Caco-2 (cell line): ENCODE measurements at regions not wholly inside any gene's neighbourhood (a gene's known extent, or its start where the extent isn't known, plus 50 kb on each side); places are given as distances from the start of the nearest gene placed in this dataset.
A peak's percentile ranks its signal among the peaks of the same experiment; 100 is the strongest.

Source experiments
- BruUV-seq: library from RNA; stranded (reverse); fragments of 400-500 nt; replicated peaks from 2 replicates; lab custom pipeline; 2021; lab: Mats Ljungman, UMichigan
- CTCF ChIA-PET: fragments of 300-600 bp; sonication (Branson Sonifier 250); formaldehyde crosslinking; loops from one replicate; lab custom pipeline; 2022; ENCODE audit warnings: antibody characterized with exemption; lab: Charles Lee
- POLR2A ChIA-PET: fragments of 300-600 bp; sonication (Branson Sonifier 250); formaldehyde crosslinking; loops from one replicate; lab custom pipeline; 2022; ENCODE audit warnings: antibody characterized with exemption; lab: Charles Lee
- DNase-seq, 2 experiments: peaks; one replicate each; pipeline versions ENCODE4 v3.0.0 to v3.0.0-alpha.2; 2020 to 2022
- H3K27me3 ChIP-seq: replicated peaks from 2 replicates; pipeline ENCODE4 v1.6.0; 2011; ENCODE audit warnings: low read length; ENCODE audit not compliant: control insufficient read depth, insufficient read depth
- H3K36me3 ChIP-seq: 2 replicates; pipeline ENCODE4 v1.5.1; 2011; ENCODE audit warnings: low read length; ENCODE audit not compliant: control insufficient read depth, insufficient read depth
- H3K4me1 ChIP-seq: fragments of 250-450 bp; sonication (Bioruptor Pico); 2 replicates; pipeline ENCODE4 v1.5.1; 2020; ENCODE audit warnings: mild to moderate bottlenecking
- H3K4me3 ChIP-seq: 2 replicates; pipeline ENCODE4 v1.5.1; 2011; ENCODE audit warnings: low read depth, mild to moderate bottlenecking, control low read depth, low read length
- H3K9me3 ChIP-seq: fragments of 250-450 bp; sonication (Bioruptor Pico); 2 replicates; pipeline ENCODE4 v1.5.1; 2020; ENCODE audit warnings: mild to moderate bottlenecking, moderate library complexity
- H3K27ac Mint-ChIP-seq: one replicate; pipeline ENCODE4 v1.8.0; 2022; ENCODE audit warnings: mixed read lengths; ENCODE audit not compliant: unreplicated experiment
- H3K27me3 Mint-ChIP-seq: one replicate; pipeline ENCODE4 v1.8.0; 2022; ENCODE audit warnings: mixed read lengths; ENCODE audit not compliant: insufficient read depth, unreplicated experiment
- H3K36me3 Mint-ChIP-seq: one replicate; pipeline ENCODE4 v1.8.0; 2022; ENCODE audit warnings: mild to moderate bottlenecking, mixed read lengths; ENCODE audit not compliant: insufficient read depth, unreplicated experiment
- H3K4me1 Mint-ChIP-seq: one replicate; pipeline ENCODE4 v1.8.0; 2022; ENCODE audit warnings: low read depth, mixed read lengths; ENCODE audit not compliant: unreplicated experiment
- H3K4me3 Mint-ChIP-seq: one replicate; pipeline ENCODE4 v1.8.0; 2022; ENCODE audit warnings: mild to moderate bottlenecking, moderate library complexity, mixed read lengths; ENCODE audit not compliant: unreplicated experiment
- H3K9me3 Mint-ChIP-seq: one replicate; pipeline ENCODE4 v1.8.0; 2022; ENCODE audit warnings: mixed read lengths; ENCODE audit not compliant: unreplicated experiment
- CTCF ChIP-seq, 2 experiments: fragments of 200-600 bp in 1 of 2; IDR thresholded peaks; 1 replicate in 1 of 2; 2 replicates in 1 of 2; pipeline versions ENCODE4 v1.5.1 to v1.8.0; 2011 to 2022; ENCODE audit warnings: antibody characterized with exemption in 1 of 2, control low read depth in 1 of 2, inconsistent platforms in 1 of 2, low read depth in 1 of 2, low read length in 1 of 2, mild to moderate bottlenecking in 1 of 2, moderate library complexity in 1 of 2; ENCODE audit not compliant: insufficient read depth in 1 of 2, severe bottlenecking in 1 of 2, unreplicated experiment in 1 of 2
- intact Hi-C: fragments of 100-400 bp; cut with micrococcal nuclease; formaldehyde crosslinking; loops from one replicate; pipeline ENCODE4 v1.10.0; 2022; ENCODE audit not compliant: unreplicated experiment

DNA sequence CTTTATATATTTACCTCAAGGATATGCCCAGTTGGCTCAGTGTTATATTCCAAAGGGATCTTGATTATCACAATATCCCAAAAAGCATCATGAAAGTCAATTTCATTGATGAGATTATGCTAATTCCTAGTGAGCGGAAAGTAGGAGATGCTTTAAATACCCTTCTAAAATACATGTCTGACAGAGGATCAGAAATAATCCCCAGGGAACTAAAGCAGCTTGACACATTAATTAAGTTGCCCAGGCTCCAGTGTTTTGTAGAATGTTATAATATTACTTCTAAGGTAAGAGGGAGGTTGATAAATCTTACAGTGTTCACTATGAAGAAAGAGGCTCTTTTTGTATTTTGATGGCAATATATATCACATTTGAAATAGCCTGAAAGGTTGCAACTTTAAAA, 767.5 kb upstream of the ROBO1 start:
- TF ChIP-seq CTCF (IDR thresholded peaks at IDR 0.05; ENCODE audit: insufficient read depth in 1 of 2, low read depth in 1 of 2, low read length in 1 of 2, severe bottlenecking in 1 of 2, unreplicated experiment in 1 of 2): no peak
- Histone ChIP-seq H3K36me3 (no peaks in the 10 kb centered on the region), H3K4me3 (no peak overlapping the region), H3K4me1 (no peaks in the 10 kb centered on the region), H3K27me3 (no peaks in the 10 kb centered on the region), H3K9me3 (no peaks in the 10 kb centered on the region)
- no peaks in the 10 kb centered on the region for H3K4me1 Mint-ChIP-seq
- no TSS peak for BruUV-seq
- no peaks in the 10 kb centered on the region for H3K36me3 Mint-ChIP-seq
- no peak overlapping the region for H3K4me3 Mint-ChIP-seq
- intact Hi-C loops: no loop called here
- POLR2A ChIA-PET: no interaction called here
- no peaks in the 10 kb centered on the region for H3K27me3 Mint-ChIP-seq
- no peak overlapping the region for H3K27ac Mint-ChIP-seq
- no peaks in the 10 kb centered on the region for H3K9me3 Mint-ChIP-seq
- no peak for DNase-seq
- CTCF ChIA-PET: no interaction called here

DNA sequence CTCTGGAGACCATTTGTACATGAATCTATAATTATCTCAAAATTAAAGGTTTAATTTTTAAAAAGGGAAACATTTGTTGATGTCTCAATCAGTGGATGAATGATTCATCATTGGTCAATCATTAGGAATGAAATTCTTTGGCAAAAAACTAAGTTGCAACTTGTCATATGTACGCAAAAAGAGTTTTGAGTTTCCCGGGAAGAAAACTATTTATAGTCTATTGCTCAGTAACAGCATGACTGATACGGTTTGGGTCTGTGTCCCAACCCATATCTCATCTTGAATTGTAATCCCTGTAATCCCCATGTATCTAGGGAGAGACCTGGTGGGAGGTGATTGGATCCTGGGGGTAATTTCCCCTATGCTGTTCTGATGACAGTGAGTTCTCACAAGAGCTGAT, 765.8 kb upstream of the ROBO1 start:
- no peaks in the 10 kb centered on the region for H3K36me3 ChIP-seq
- H3K9me3 Mint-ChIP-seq: no peaks in the 10 kb centered on the region
- ChIA-PET CTCF (no interaction called here), POLR2A (no interaction called here)
- no peak for DNase-seq
- H3K9me3 ChIP-seq: no peaks in the 10 kb centered on the region
- intact Hi-C loops: no loop called here
- H3K27ac Mint-ChIP-seq: no peak overlapping the region
- no TSS peak for BruUV-seq
- H3K4me3 Mint-ChIP-seq: no peak overlapping the region
- H3K4me1 Mint-ChIP-seq: no peaks in the 10 kb centered on the region
- no peak for TF ChIP-seq CTCF (IDR thresholded peaks at IDR 0.05; ENCODE audit: insufficient read depth in 1 of 2, low read depth in 1 of 2, low read length in 1 of 2, severe bottlenecking in 1 of 2, unreplicated experiment in 1 of 2)
- H3K27me3 Mint-ChIP-seq: no peaks in the 10 kb centered on the region
- no peaks in the 10 kb centered on the region for H3K36me3 Mint-ChIP-seq
- H3K4me1 ChIP-seq: no peaks in the 10 kb centered on the region
- no peak overlapping the region for H3K4me3 ChIP-seq
- H3K27me3 ChIP-seq: no peaks in the 10 kb centered on the region

- CTCF ChIA-PET: interaction anchor here (1.1 to 1.6 kb wide), 2 partner anchors 31 to 151 kb away, joined by 3 to 7 read pairs; no protein-coding TSS in a partner anchor
Observed at GRCh38 chr3:80526153-80526552, 758.4 kb upstream of the ROBO1 start.

More at GRCh38 chr3:80526153-80526552, 758.4 kb upstream of the ROBO1 start:
- Histone ChIP-seq H3K27me3 (no peaks in the 10 kb centered on the region), H3K36me3 (no peaks in the 10 kb centered on the region), H3K4me1 (no peaks in the 10 kb centered on the region), H3K4me3 (no peak overlapping the region), H3K9me3 (no peaks in the 10 kb centered on the region)
- no peak overlapping the region for H3K4me3 Mint-ChIP-seq
- H3K36me3 Mint-ChIP-seq: no peaks in the 10 kb centered on the region
- H3K4me1 Mint-ChIP-seq: no peaks in the 10 kb centered on the region
- BruUV-seq: no TSS peak
- intact Hi-C loops: loop anchor here (1.0 kb wide), 1 partner anchor 162 kb away; no protein-coding TSS in a partner anchor
- no peak overlapping the region for H3K27ac Mint-ChIP-seq
- DNase-seq: peak in 1 of 2 experiments; percentile 5
- POLR2A ChIA-PET: no interaction called here
- TF ChIP-seq CTCF (IDR thresholded peaks at IDR 0.05; ENCODE audit: insufficient read depth in 1 of 2, low read depth in 1 of 2, low read length in 1 of 2, severe bottlenecking in 1 of 2, unreplicated experiment in 1 of 2): peak; percentile 40 to 46
- peaks cover 3% of the 10 kb centered on the region for H3K27me3 Mint-ChIP-seq
- H3K9me3 Mint-ChIP-seq: no peaks in the 10 kb centered on the region
